KMS-11 (cell line): ENCODE measurements at regions not wholly inside any gene's neighbourhood (a gene's known extent, or its start where the extent isn't known, plus 50 kb on each side); places are given as distances from the start of the nearest gene placed in this dataset.

Source experiments
- H2AFZ ChIP-seq: fragments of 200-600 bp; sonication (generic); 2 replicates; pipeline ENCODE4 v1.6.1; 2016; ENCODE audit warnings: antibody characterized with exemption, mixed run types, low read depth
- H3K27ac ChIP-seq: fragments of 200-600 bp; sonication (generic); 2 replicates; pipeline ENCODE4 v1.6.1; 2016; ENCODE audit warnings: mild to moderate bottlenecking, mixed run types
- H3K27me3 ChIP-seq: fragments of 200-600 bp; sonication (generic); 2 replicates; pipeline ENCODE4 v1.6.1; 2017; ENCODE audit warnings: mild to moderate bottlenecking, low read depth, mixed run types, moderate library complexity; ENCODE audit not compliant: insufficient read depth
- H3K36me3 ChIP-seq: fragments of 200-600 bp; sonication (generic); 2 replicates; pipeline ENCODE4 v1.6.1; 2017; ENCODE audit warnings: mild to moderate bottlenecking, mixed run types; ENCODE audit not compliant: insufficient read depth
- H3K4me1 ChIP-seq: fragments of 200-600 bp; sonication (generic); 2 replicates; pipeline ENCODE4 v1.6.1; 2016; ENCODE audit warnings: mild to moderate bottlenecking, low read depth, mixed run types; ENCODE audit not compliant: poor library complexity, severe bottlenecking
- H3K4me2 ChIP-seq: fragments of 200-600 bp; sonication (generic); 2 replicates; pipeline ENCODE4 v1.7.0; 2016; ENCODE audit warnings: mild to moderate bottlenecking, mixed run types
- H3K4me3 ChIP-seq: fragments of 200-600 bp; sonication (generic); IDR thresholded peaks from 2 replicates; pipeline ENCODE4 v1.6.1; 2017; ENCODE audit warnings: low read depth, low read length, mixed read lengths; ENCODE audit not compliant: insufficient read depth
- H3K79me2 ChIP-seq: fragments of 200-600 bp; sonication (generic); 2 replicates; pipeline ENCODE4 v1.6.1; 2016; ENCODE audit warnings: low read depth, mixed run types; ENCODE audit not compliant: insufficient read depth
- H3K9ac ChIP-seq: fragments of 200-600 bp; sonication (generic); 2 replicates; pipeline ENCODE4 v1.6.1; 2016; ENCODE audit warnings: mild to moderate bottlenecking, mixed run types
- H4K20me1 ChIP-seq: fragments of 200-600 bp; sonication (generic); 2 replicates; pipeline ENCODE4 v1.6.1; 2016; ENCODE audit warnings: mild to moderate bottlenecking, mixed run types; ENCODE audit not compliant: insufficient read depth
- TF ChIP-seq, protein P1 (sequence below): fragments of 200-600 bp; sonication (generic); conservative IDR thresholded peaks from 2 replicates; pipeline ENCODE4 v1.6.1; 2017; ENCODE audit warnings: low read depth, mild to moderate bottlenecking, antibody characterized with exemption, low read length, moderate library complexity, mixed read lengths

GRCh38 chr2:120565929-120566328, 169.7 kb upstream of the GLI2 start:
- Histone ChIP-seq H3K4me2 (no peak overlapping the region), H4K20me1 (no peaks in the 10 kb centered on the region), H3K36me3 (no peaks in the 10 kb centered on the region), H3K9ac (no peak overlapping the region), H2AFZ (no peak overlapping the region), H3K27me3 (no peaks in the 10 kb centered on the region), H3K27ac (no peak overlapping the region), H3K4me1 (no peaks in the 10 kb centered on the region), H3K79me2 (no peaks in the 10 kb centered on the region), H3K4me3 (no peak overlapping the region)
- TF ChIP-seq, protein P1, sequence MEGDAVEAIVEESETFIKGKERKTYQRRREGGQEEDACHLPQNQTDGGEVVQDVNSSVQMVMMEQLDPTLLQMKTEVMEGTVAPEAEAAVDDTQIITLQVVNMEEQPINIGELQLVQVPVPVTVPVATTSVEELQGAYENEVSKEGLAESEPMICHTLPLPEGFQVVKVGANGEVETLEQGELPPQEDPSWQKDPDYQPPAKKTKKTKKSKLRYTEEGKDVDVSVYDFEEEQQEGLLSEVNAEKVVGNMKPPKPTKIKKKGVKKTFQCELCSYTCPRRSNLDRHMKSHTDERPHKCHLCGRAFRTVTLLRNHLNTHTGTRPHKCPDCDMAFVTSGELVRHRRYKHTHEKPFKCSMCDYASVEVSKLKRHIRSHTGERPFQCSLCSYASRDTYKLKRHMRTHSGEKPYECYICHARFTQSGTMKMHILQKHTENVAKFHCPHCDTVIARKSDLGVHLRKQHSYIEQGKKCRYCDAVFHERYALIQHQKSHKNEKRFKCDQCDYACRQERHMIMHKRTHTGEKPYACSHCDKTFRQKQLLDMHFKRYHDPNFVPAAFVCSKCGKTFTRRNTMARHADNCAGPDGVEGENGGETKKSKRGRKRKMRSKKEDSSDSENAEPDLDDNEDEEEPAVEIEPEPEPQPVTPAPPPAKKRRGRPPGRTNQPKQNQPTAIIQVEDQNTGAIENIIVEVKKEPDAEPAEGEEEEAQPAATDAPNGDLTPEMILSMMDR: no peak

- H3K4me3 ChIP-seq: no peak overlapping the region
- H2AFZ ChIP-seq: no peak overlapping the region
- H3K9ac ChIP-seq: no peak overlapping the region
- H3K4me2 ChIP-seq: no peak overlapping the region
- H4K20me1 ChIP-seq: no peaks in the 10 kb centered on the region
- no peaks in the 10 kb centered on the region for H3K27me3 ChIP-seq
- H3K79me2 ChIP-seq: no peaks in the 10 kb centered on the region
- TF ChIP-seq, protein P1: no peak
- no peak overlapping the region for H3K27ac ChIP-seq
- H3K4me1 ChIP-seq: no peaks in the 10 kb centered on the region
- no peaks in the 10 kb centered on the region for H3K36me3 ChIP-seq
These were observed 169.2 kb upstream of the GLI2 start for GRCh38 chr2:120566331-120567035.

DNA sequence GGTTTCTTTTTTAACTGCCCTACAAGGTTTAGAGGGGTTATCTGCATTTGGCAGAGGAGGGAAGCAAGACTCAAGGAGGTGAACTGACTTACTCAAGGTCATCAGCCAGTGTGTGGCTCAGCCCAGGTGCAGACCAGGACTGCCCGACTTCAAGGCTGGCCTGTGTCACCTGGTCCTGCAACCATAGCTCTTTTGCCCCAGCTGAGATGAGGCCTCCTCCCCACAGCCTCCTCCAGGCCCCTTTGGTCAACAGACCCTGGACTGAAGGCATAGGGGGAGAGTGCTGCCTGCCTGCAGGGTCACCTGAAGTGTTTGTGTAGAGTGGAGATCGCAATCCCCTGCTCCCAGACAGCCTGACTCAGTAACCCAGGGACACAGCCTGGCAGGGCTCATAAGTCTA, 168.5 kb upstream of the GLI2 start:
- TF ChIP-seq, protein P1: no peak
- no peaks in the 10 kb centered on the region for H3K79me2 ChIP-seq
- H3K36me3 ChIP-seq: no peaks in the 10 kb centered on the region
- H2AFZ ChIP-seq: no peak overlapping the region
- H4K20me1 ChIP-seq: no peaks in the 10 kb centered on the region
- no peak overlapping the region for H3K4me2 ChIP-seq
- no peaks in the 10 kb centered on the region for H3K4me1 ChIP-seq
- no peak overlapping the region for H3K4me3 ChIP-seq
- no peak overlapping the region for H3K27ac ChIP-seq
- no peaks in the 10 kb centered on the region for H3K27me3 ChIP-seq
- H3K9ac ChIP-seq: no peak overlapping the region

- H3K9ac ChIP-seq: no peak overlapping the region
- H4K20me1 ChIP-seq: no peaks in the 10 kb centered on the region
- no peak overlapping the region for H3K4me2 ChIP-seq
- H3K36me3 ChIP-seq: no peaks in the 10 kb centered on the region
- H3K27me3 ChIP-seq: no peaks in the 10 kb centered on the region
- H3K4me1 ChIP-seq: no peaks in the 10 kb centered on the region
- no peaks in the 10 kb centered on the region for H3K79me2 ChIP-seq
- no peak overlapping the region for H3K27ac ChIP-seq
- no peak overlapping the region for H3K4me3 ChIP-seq
- no peak overlapping the region for H2AFZ ChIP-seq
- TF ChIP-seq, protein P1: no peak
These were observed 167.3 kb upstream of the GLI2 start for GRCh38 chr2:120568089-120568974.
